Uterus (tissue), 3 donors: ENCODE measurements at regions not wholly inside any gene's neighbourhood (a gene's known extent, or its start where the extent isn't known, plus 50 kb on each side); places are given as distances from the start of the nearest gene placed in this dataset.

Experiments used
- DNase-seq, 2 donors: peaks; one replicate each; pipeline ENCODE4 v3.0.0-alpha.2; 2019 to 2020
- H3K27ac ChIP-seq, 2 donors: fragments of 200-600 bp; sonication (generic); 1 replicate in 1 of 2; 2 replicates in 1 of 2; pipeline ENCODE4 v1.5.1; 2016 to 2018
- H3K27me3 ChIP-seq, 2 donors: fragments of 200-600 bp; sonication (generic); one replicate each; pipeline ENCODE4 v1.5.1; 2018 to 2019; ENCODE audit warnings: control low read depth in 1 of 2
- H3K36me3 ChIP-seq, 2 donors: fragments of 200-600 bp; sonication (generic); one replicate each; pipeline ENCODE4 v1.5.1; 2019; ENCODE audit warnings: control low read depth in 1 of 2
- H3K4me1 ChIP-seq, 2 donors: fragments of 200-600 bp; sonication (generic); one replicate each; pipeline ENCODE4 v1.5.1; 2018 to 2019; ENCODE audit warnings: control low read depth in 1 of 2
- H3K4me3 ChIP-seq, 2 donors: fragments of 200-600 bp; sonication (generic); 1 replicate in 1 of 2; 2 replicates in 1 of 2; pipeline ENCODE4 v1.5.1; 2018 to 2019; ENCODE audit warnings: mild to moderate bottlenecking in 1 of 2
- H3K9me3 ChIP-seq, 2 donors: fragments of 200-600 bp; sonication (generic); one replicate each; pipeline ENCODE4 v1.5.1; 2019; ENCODE audit warnings: control low read depth in 1 of 2
- CTCF ChIP-seq, 4 experiments: fragments of 200-600 bp in 2 of 4; fragments of 450-650 bp in 2 of 4; sonication (generic) in 2 of 4; IDR thresholded peaks; one replicate each; pipeline ENCODE4 v1.5.1; 2016 to 2019; ENCODE audit warnings: antibody characterized with exemption in 4 of 4, mild to moderate bottlenecking in 2 of 4, moderate library complexity in 1 of 4
- POLR2A ChIP-seq, 2 donors: fragments of 450-650 bp; IDR thresholded peaks; one replicate each; pipeline ENCODE4 v1.6.1; 2016; ENCODE audit warnings: antibody characterized with exemption in 2 of 2, mild to moderate bottlenecking in 1 of 2, moderate library complexity in 1 of 2
- intact Hi-C: fragments of 100-400 bp; cut with DNase I; formaldehyde crosslinking; loops from one replicate; pipeline ENCODE4 v1.15.1; 2023; ENCODE audit warnings: low total_unique reads
- donor health status: DM: yes; HTN: yes; CAD: no.

GRCh38 chr15:66962522-66962921 lies 102.9 kb upstream of the SMAD3 start:
- intact Hi-C loops = no loop called here
- H3K4me3 ChIP-seq = no peak overlapping the region
- H3K27me3 ChIP-seq = no peaks in the 10 kb centered on the region
- H3K4me1 ChIP-seq = no peaks in the 10 kb centered on the region
- H3K9me3 ChIP-seq = no peaks in the 10 kb centered on the region
- no peak for DNase-seq
- no peak overlapping the region for H3K27ac ChIP-seq
- TF ChIP-seq POLR2A (IDR thresholded peaks at IDR 0.05) (no peak), CTCF (IDR thresholded peaks at IDR 0.05) (no peak)
- H3K36me3 ChIP-seq = no peaks in the 10 kb centered on the region

DNA sequence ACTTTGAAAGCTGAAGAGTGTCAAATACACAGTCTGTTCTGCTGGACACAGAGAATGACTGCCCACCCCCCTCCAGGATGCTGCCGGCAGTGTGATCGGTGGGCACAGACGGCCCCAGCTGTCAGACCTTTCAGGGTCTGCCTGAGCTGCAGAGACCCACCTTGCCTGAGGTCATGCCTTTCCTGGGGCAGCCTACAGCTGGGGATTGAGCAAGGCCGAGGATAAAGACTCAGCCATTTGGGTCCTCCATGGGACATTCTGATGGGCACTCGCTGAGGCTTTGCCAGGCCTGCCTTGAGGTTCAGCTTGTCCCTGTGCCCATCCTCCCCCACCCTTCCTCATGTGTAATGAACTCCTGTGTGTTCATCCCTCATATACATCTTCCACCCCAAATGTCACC lies 102.3 kb upstream of the SMAD3 start:
- Histone ChIP-seq H3K4me3 (no peak overlapping the region), H3K9me3 (no peaks in the 10 kb centered on the region), H3K36me3 (no peaks in the 10 kb centered on the region), H3K4me1 (no peaks in the 10 kb centered on the region), H3K27me3 (no peaks in the 10 kb centered on the region), H3K27ac (no peak overlapping the region)
- TF ChIP-seq CTCF (IDR thresholded peaks at IDR 0.05) (no peak), POLR2A (IDR thresholded peaks at IDR 0.05) (no peak)
- no peak for DNase-seq
- intact Hi-C loops = no loop called here

DNA sequence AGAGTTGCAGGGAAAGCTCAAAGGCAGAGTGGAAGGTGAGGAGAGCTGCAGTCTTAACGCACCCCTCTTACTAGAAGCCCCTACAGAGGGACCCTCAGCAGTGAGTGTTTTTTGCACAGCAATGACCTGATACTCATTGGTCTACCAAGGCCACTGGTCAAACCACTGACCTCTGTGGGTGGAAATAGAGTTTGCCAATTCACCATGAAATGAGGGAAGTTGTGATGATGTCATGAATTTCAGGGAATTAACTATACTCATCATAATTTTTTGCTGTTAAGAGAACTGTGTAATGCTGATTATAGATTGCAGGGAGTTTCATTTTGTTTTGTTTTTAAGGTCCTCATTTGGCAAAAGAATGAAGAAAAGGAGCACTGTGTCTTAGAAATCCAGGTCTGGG lies 101.7 kb upstream of the SMAD3 start:
- H3K4me3 ChIP-seq = no peak overlapping the region
- H3K4me1 ChIP-seq = no peaks in the 10 kb centered on the region
- TF ChIP-seq POLR2A (IDR thresholded peaks at IDR 0.05) = no peak
- no peak for TF ChIP-seq CTCF (IDR thresholded peaks at IDR 0.05)
- H3K9me3 ChIP-seq = no peaks in the 10 kb centered on the region
- no peak for DNase-seq
- no peaks in the 10 kb centered on the region for H3K36me3 ChIP-seq
- H3K27ac ChIP-seq = no peak overlapping the region
- no peaks in the 10 kb centered on the region for H3K27me3 ChIP-seq
- intact Hi-C loops = no loop called here

- Histone ChIP-seq H3K9me3 (no peaks in the 10 kb centered on the region), H3K4me3 (no peak overlapping the region), H3K27me3 (no peaks in the 10 kb centered on the region), H3K36me3 (no peaks in the 10 kb centered on the region), H3K27ac (no peak overlapping the region), H3K4me1 (no peaks in the 10 kb centered on the region)
- TF ChIP-seq POLR2A (IDR thresholded peaks at IDR 0.05) (no peak), CTCF (IDR thresholded peaks at IDR 0.05) (no peak)
- intact Hi-C loops = no loop called here
- DNase-seq = no peak
Measured at GRCh38 chr15:66964111-66964738, 101.2 kb upstream of the SMAD3 start.

DNA sequence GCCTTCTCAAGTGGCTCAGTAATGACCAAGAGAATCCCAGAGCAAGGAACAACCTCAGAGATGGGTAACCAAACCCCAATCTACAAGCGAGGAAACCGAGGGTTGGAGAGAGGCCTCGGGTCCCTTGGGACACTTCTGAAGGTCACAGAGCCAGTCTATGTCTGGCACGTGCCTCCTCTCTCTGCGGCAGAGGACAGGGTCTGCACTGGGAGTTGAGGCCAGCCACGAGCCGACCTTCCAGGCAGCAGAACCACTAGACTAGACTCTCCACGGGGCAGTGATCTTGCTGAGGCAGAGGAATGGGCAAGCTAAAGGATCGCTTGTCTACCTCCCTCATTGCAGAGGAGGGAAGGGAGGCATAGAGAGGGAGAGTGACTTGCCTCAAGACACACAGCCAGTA lies 100.6 kb upstream of the SMAD3 start:
- H3K9me3 ChIP-seq = no peaks in the 10 kb centered on the region
- H3K36me3 ChIP-seq = no peaks in the 10 kb centered on the region
- H3K4me3 ChIP-seq = no peak overlapping the region
- TF ChIP-seq POLR2A (IDR thresholded peaks at IDR 0.05) (no peak), CTCF (IDR thresholded peaks at IDR 0.05) (no peak)
- no peak overlapping the region for H3K27ac ChIP-seq
- no peaks in the 10 kb centered on the region for H3K27me3 ChIP-seq
- no peak for DNase-seq
- intact Hi-C loops = no loop called here
- H3K4me1 ChIP-seq = no peaks in the 10 kb centered on the region
